GM12891 (cell line): ENCODE measurements at regions not wholly inside any gene's neighbourhood (a gene's known extent, or its start where the extent isn't known, plus 50 kb on each side); places are given as distances from the start of the nearest gene placed in this dataset.

ENCODE experiments used
- DNase-seq: peaks from one replicate; pipeline ENCODE4 v3.0.0; 2011; ENCODE audit warnings: low spot score; ENCODE audit not compliant: insufficient read length
- FAIRE-seq: peaks from 2 replicates; lab custom pipeline; 2011; peaks lifted over from hg19 to GRCh38; lab: Jason Lieb, UNC
- PAX5 ChIP-seq: IDR thresholded peaks from 2 replicates; pipeline ENCODE4 v1.6.1; 2011; ENCODE audit warnings: low read length, moderate library complexity, mild to moderate bottlenecking; ENCODE audit not compliant: insufficient read depth, severe bottlenecking
- POLR2A ChIP-seq: IDR thresholded peaks from 2 replicates; pipeline ENCODE4 v1.6.1; 2011; ENCODE audit warnings: low read depth, low read length, control low read depth
- POLR2AphosphoS5 ChIP-seq: IDR thresholded peaks from 2 replicates; pipeline ENCODE4 v1.6.1; 2011; ENCODE audit warnings: low read depth, low read length, control low read depth
- POU2F2 ChIP-seq: IDR thresholded peaks from 2 replicates; pipeline ENCODE4 v1.6.1; 2011; ENCODE audit warnings: low read depth, mild to moderate bottlenecking, control low read depth, low read length, moderate library complexity
- SPI1 ChIP-seq: IDR thresholded peaks from 2 replicates; pipeline ENCODE4 v1.6.1; 2011; ENCODE audit warnings: low read depth, low read length, control low read depth
- TAF1 ChIP-seq: IDR thresholded peaks from 2 replicates; pipeline ENCODE4 v1.6.1; 2011; ENCODE audit warnings: low read depth, low read length, control low read depth

GRCh38 chr16:59263955-59264354, 529.8 kb upstream of the GOT2 start:
- FAIRE-seq (no peak), DNase-seq (no peak)
- TF ChIP-seq POLR2A (no peak), PAX5 (no peak), POLR2AphosphoS5 (no peak), POU2F2 (no peak), SPI1 (no peak), TAF1 (no peak)

GRCh38 chr16:59260892-59261291, 526.8 kb upstream of the GOT2 start:
- no peak for FAIRE-seq
- no peak for DNase-seq
- TF ChIP-seq SPI1 (no peak), POU2F2 (no peak), PAX5 (no peak)

GRCh38 chr16:59259950-59260319, 525.8 kb upstream of the GOT2 start:
- TF ChIP-seq TAF1 (no peak), PAX5 (no peak), POLR2AphosphoS5 (no peak), POLR2A (no peak), SPI1 (no peak), POU2F2 (no peak)
- FAIRE-seq (no peak), DNase-seq (no peak)

GRCh38 chr16:59259074-59259949, 525.2 kb upstream of the GOT2 start:
- FAIRE-seq (no peak), DNase-seq (no peak)
- TF ChIP-seq PAX5: no peak
- TF ChIP-seq POLR2A: no peak
- TF ChIP-seq POLR2AphosphoS5: no peak
- no peak for TF ChIP-seq TAF1
- TF ChIP-seq SPI1: no peak
- no peak for TF ChIP-seq POU2F2

- FAIRE-seq (no peak), DNase-seq (no peak)
- TF ChIP-seq POLR2A (no peak), TAF1 (no peak), POLR2AphosphoS5 (no peak), PAX5 (no peak), POU2F2 (no peak)
Observed at GRCh38 chr16:59252317-59252716, 518.2 kb upstream of the GOT2 start.

- TF ChIP-seq POU2F2 (no peak), SPI1 (no peak), POLR2A (no peak)
- FAIRE-seq: no peak
- no peak for DNase-seq
Observed at GRCh38 chr16:59249011-59249410, 514.9 kb upstream of the GOT2 start.

- TF ChIP-seq PAX5: no peak
- no peak for TF ChIP-seq TAF1
- TF ChIP-seq POU2F2: no peak
- TF ChIP-seq POLR2AphosphoS5: no peak
- TF ChIP-seq POLR2A: no peak
- TF ChIP-seq SPI1: no peak
- FAIRE-seq (no peak), DNase-seq (no peak)
Observed at GRCh38 chr16:59242556-59242955, 508.4 kb upstream of the GOT2 start.

- no peak for TF ChIP-seq POLR2A
- no peak for DNase-seq
- FAIRE-seq: no peak
Observed at GRCh38 chr16:59238246-59238645, 504.1 kb upstream of the GOT2 start.

- FAIRE-seq: no peak
- TF ChIP-seq PAX5: no peak
- TF ChIP-seq POU2F2: no peak
- no peak for TF ChIP-seq POLR2AphosphoS5
- TF ChIP-seq POLR2A: no peak
- no peak for TF ChIP-seq SPI1
- TF ChIP-seq TAF1: no peak
Observed at GRCh38 chr16:59236804-59237458, 502.8 kb upstream of the GOT2 start.

GRCh38 chr16:59224401-59224800, 490.3 kb upstream of the GOT2 start:
- DNase-seq: no peak
- FAIRE-seq: no peak

More at GRCh38 chr16:59236804-59237458, 502.8 kb upstream of the GOT2 start:
- DNase-seq: no peak

More at GRCh38 chr16:59224401-59224800, 490.3 kb upstream of the GOT2 start:
- TF ChIP-seq POLR2A (no peak), POU2F2 (no peak), POLR2AphosphoS5 (no peak), TAF1 (no peak), PAX5 (no peak), SPI1 (no peak)
